ENCODE measurements at regions not wholly inside any gene's neighbourhood (a gene's known extent, or its start where the extent isn't known, plus 50 kb on each side); places are given as distances from the start of the nearest gene placed in this dataset.
"Not testable (repeated sequence)": the region's sequence is repeated elsewhere in the genome, so short reads cannot be mapped to it uniquely, and the experiment has no call there.

DNA sequence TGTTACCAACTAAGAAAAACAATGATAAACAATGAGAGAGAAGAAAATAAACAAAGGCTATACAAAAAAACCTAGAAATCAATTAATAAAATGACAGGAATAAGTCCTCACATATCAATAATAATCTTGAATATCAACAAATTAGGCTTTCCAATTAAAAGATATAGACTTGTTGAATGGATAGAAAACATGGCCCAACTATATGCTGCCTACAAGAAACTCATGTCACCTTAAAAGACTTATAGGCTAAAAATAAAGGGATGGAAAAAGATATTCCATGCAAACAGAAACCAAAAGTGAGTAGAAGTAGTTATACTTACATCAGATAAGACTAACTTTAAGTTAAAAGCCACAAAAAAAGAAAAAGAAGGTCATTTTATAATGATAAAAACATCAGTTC lies 183.9 kb downstream of the MYRFL start:
- CTCF ChIA-PET: no interaction called here
- ATAC-seq: no peak
- intact Hi-C loops (cut with micrococcal nuclease): no loop called here
- POLR2A ChIA-PET: no interaction called here
- Histone ChIP-seq H3K27me3 (ENCODE audit: control insufficient read depth in 2 of 2, insufficient read depth in 2 of 2, low read length in 2 of 2) (no peaks in the 10 kb centered on the region), H3K9me3 (ENCODE audit: control insufficient read depth in 2 of 3, low read length in 3 of 3) (peaks cover 0 to 12% (median 0%) of the 10 kb centered on the region in 3 experiments), H3K27ac (ENCODE audit: low read depth, low read length) (no peak overlapping the region), H3K4me3 (ENCODE audit: low read length) (no peak overlapping the region), H3K36me3 (ENCODE audit: control insufficient read depth in 2 of 3, insufficient read depth in 3 of 3, low read length in 3 of 3) (no peaks in the 10 kb centered on the region), H3K4me1 (ENCODE audit: control insufficient read depth in 2 of 2, insufficient read depth in 2 of 2, low read length in 2 of 2) (no peaks in the 10 kb centered on the region)
- Mint-ChIP-seq H3K27ac (peak overlapping the region in 1 of 9 donors; percentile 2), H3K9me3 (peaks cover 10 to 62% (median 25%) of the 10 kb centered on the region in 11 donors), H3K36me3 (peaks cover 0 to 19% (median 0%) of the 10 kb centered on the region in 5 donors), H3K4me3 (no peak overlapping the region), H3K27me3 (peaks cover 0 to 34% (median 15%) of the 10 kb centered on the region in 5 donors), H3K4me1 (no peaks in the 10 kb centered on the region)
- no peak for DNase-seq

DNA sequence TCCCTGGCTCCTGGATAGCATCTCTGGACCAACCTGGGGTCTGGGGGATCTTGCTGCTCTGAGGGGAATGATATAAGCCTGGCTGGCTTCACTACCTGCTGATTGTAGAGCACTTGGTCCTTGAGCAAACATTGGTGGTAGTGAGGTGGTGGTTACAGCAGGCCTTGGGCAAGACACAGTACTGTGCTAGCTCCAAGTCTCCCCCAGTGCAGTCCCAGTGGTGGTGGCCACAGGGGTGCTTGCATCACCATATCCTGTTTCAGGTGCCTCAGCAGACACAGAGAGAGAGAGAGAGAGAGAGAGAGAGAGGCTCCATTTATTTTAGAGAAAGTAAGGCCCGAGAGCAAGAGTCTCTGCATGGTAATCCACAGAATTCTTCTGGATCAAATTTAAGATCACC lies 186.3 kb downstream of the MYRFL start:
- no peak overlapping the region for H3K27ac Mint-ChIP-seq
- H3K9me3 ChIP-seq (ENCODE audit: control insufficient read depth in 2 of 3, low read length in 3 of 3): peaks cover 0 to 10% (median 0%) of the 10 kb centered on the region in 3 experiments

GRCh38 chr12:70013016-70013415 lies 188.0 kb downstream of the MYRFL start:
- POLR2A ChIA-PET; H3K4me3 ChIP-seq (ENCODE audit: low read length); H3K27me3 ChIP-seq (ENCODE audit: control insufficient read depth in 2 of 2, insufficient read depth in 2 of 2, low read length in 2 of 2); CTCF ChIA-PET; intact Hi-C loops (cut with micrococcal nuclease); H3K4me1 Mint-ChIP-seq; DNase-seq; ATAC-seq; H3K4me1 ChIP-seq (ENCODE audit: control insufficient read depth in 2 of 2, insufficient read depth in 2 of 2, low read length in 2 of 2); H3K9me3 ChIP-seq (ENCODE audit: control insufficient read depth in 2 of 3, low read length in 3 of 3); H3K36me3 ChIP-seq (ENCODE audit: control insufficient read depth in 2 of 3, insufficient read depth in 3 of 3, low read length in 3 of 3); H3K27ac Mint-ChIP-seq; H3K4me3 Mint-ChIP-seq; H3K27ac ChIP-seq (ENCODE audit: low read depth, low read length): not testable (repeated sequence)
- H3K36me3 Mint-ChIP-seq: peaks cover 0 to 19% (median 0%) of the 10 kb centered on the region in 5 donors
- H3K27me3 Mint-ChIP-seq: peaks cover 0 to 30% (median 15%) of the 10 kb centered on the region in 5 donors
- peaks cover 8 to 48% (median 20%) of the 10 kb centered on the region in 11 donors for H3K9me3 Mint-ChIP-seq

More for the DNA sequence above, 186.3 kb downstream of the MYRFL start:
- Histone ChIP-seq H3K4me3 (ENCODE audit: low read length) (no peak overlapping the region), H3K27ac (ENCODE audit: low read depth, low read length) (no peak overlapping the region), H3K4me1 (ENCODE audit: control insufficient read depth in 2 of 2, insufficient read depth in 2 of 2, low read length in 2 of 2) (no peaks in the 10 kb centered on the region), H3K27me3 (ENCODE audit: control insufficient read depth in 2 of 2, insufficient read depth in 2 of 2, low read length in 2 of 2) (no peaks in the 10 kb centered on the region), H3K36me3 (ENCODE audit: control insufficient read depth in 2 of 3, insufficient read depth in 3 of 3, low read length in 3 of 3) (no peaks in the 10 kb centered on the region)
- DNase-seq (no peak), ATAC-seq (no peak)
- POLR2A ChIA-PET: no interaction called here
- Mint-ChIP-seq H3K27me3 (peaks cover 0 to 30% (median 15%) of the 10 kb centered on the region in 5 donors), H3K9me3 (peaks cover 10 to 62% (median 25%) of the 10 kb centered on the region in 11 donors), H3K36me3 (peaks cover 0 to 19% (median 0%) of the 10 kb centered on the region in 5 donors), H3K4me3 (no peak overlapping the region), H3K4me1 (no peaks in the 10 kb centered on the region)
- intact Hi-C loops (cut with micrococcal nuclease): no loop called here
- CTCF ChIA-PET: no interaction called here

DNA sequence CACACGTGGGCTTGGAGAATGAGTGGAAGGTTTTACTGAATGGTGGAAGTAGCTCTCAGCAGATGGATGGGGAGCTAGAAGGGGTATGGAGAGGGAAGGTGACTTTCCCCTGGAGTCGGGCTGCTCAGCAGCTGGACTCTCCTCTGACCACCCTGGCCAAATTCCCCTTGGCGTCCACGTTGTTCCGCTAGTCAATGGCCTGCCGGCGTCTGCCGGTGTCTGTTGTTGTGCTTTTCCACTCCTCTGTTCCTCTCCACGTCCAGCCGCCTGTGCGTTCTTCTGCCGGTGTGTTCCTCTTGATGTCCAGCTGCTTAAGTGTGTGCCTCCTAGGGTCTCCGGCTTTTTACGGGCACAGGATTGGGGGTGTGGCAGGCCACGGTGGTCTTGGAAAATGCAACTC lies 203.5 kb downstream of the MYRFL start:
- Mint-ChIP-seq H3K36me3 (no peaks in the 10 kb centered on the region), H3K4me1 (no peaks in the 10 kb centered on the region), H3K27ac (no peak overlapping the region), H3K9me3 (peaks cover 0 to 10% (median under 1%) of the 10 kb centered on the region in 11 donors), H3K4me3 (no peak overlapping the region), H3K27me3 (peaks cover 0 to 27% (median 11%) of the 10 kb centered on the region in 5 donors)
- Histone ChIP-seq H3K27ac (ENCODE audit: low read depth, low read length) (no peak overlapping the region), H3K9me3 (ENCODE audit: control insufficient read depth in 2 of 3, low read length in 3 of 3) (no peaks in the 10 kb centered on the region), H3K36me3 (ENCODE audit: control insufficient read depth in 2 of 3, insufficient read depth in 3 of 3, low read length in 3 of 3) (no peaks in the 10 kb centered on the region), H3K4me1 (ENCODE audit: control insufficient read depth in 2 of 2, insufficient read depth in 2 of 2, low read length in 2 of 2) (no peaks in the 10 kb centered on the region), H3K4me3 (ENCODE audit: low read length) (no peak overlapping the region), H3K27me3 (ENCODE audit: control insufficient read depth in 2 of 2, insufficient read depth in 2 of 2, low read length in 2 of 2) (no peaks in the 10 kb centered on the region)
- no peak for ATAC-seq
- no peak for DNase-seq
- intact Hi-C loops (cut with micrococcal nuclease): no loop called here
- CTCF ChIA-PET: no interaction called here
- POLR2A ChIA-PET: no interaction called here

GRCh38 chr12:70028918-70029317 lies 203.9 kb downstream of the MYRFL start:
- no peak for DNase-seq
- Mint-ChIP-seq H3K9me3 (peaks cover 0 to 10% (median 0%) of the 10 kb centered on the region in 11 donors), H3K4me3 (no peak overlapping the region), H3K27ac (no peak overlapping the region), H3K36me3 (no peaks in the 10 kb centered on the region), H3K4me1 (no peaks in the 10 kb centered on the region), H3K27me3 (peaks cover 0 to 27% (median 11%) of the 10 kb centered on the region in 5 donors)
- Histone ChIP-seq H3K36me3 (ENCODE audit: control insufficient read depth in 2 of 3, insufficient read depth in 3 of 3, low read length in 3 of 3) (no peaks in the 10 kb centered on the region), H3K9me3 (ENCODE audit: control insufficient read depth in 2 of 3, low read length in 3 of 3) (no peaks in the 10 kb centered on the region), H3K27ac (ENCODE audit: low read depth, low read length) (no peak overlapping the region), H3K4me3 (ENCODE audit: low read length) (no peak overlapping the region), H3K4me1 (ENCODE audit: control insufficient read depth in 2 of 2, insufficient read depth in 2 of 2, low read length in 2 of 2) (no peaks in the 10 kb centered on the region), H3K27me3 (ENCODE audit: control insufficient read depth in 2 of 2, insufficient read depth in 2 of 2, low read length in 2 of 2) (no peaks in the 10 kb centered on the region)
- ChIA-PET CTCF (no interaction called here), POLR2A (no interaction called here)
- no peak for ATAC-seq
- intact Hi-C loops (cut with micrococcal nuclease): no loop called here

GRCh38 chr12:70031046-70031445 lies 206.0 kb downstream of the MYRFL start:
- peaks cover 4 to 27% (median 11%) of the 10 kb centered on the region in 5 donors for H3K27me3 Mint-ChIP-seq
- ChIA-PET CTCF (no interaction called here), POLR2A (no interaction called here)
- Histone ChIP-seq H3K27me3 (ENCODE audit: control insufficient read depth in 2 of 2, insufficient read depth in 2 of 2, low read length in 2 of 2) (no peaks in the 10 kb centered on the region), H3K9me3 (ENCODE audit: control insufficient read depth in 2 of 3, low read length in 3 of 3) (no peaks in the 10 kb centered on the region), H3K4me1 (ENCODE audit: control insufficient read depth in 2 of 2, insufficient read depth in 2 of 2, low read length in 2 of 2) (no peaks in the 10 kb centered on the region), H3K27ac (ENCODE audit: low read depth, low read length) (no peak overlapping the region), H3K4me3 (ENCODE audit: low read length) (no peak overlapping the region), H3K36me3 (ENCODE audit: control insufficient read depth in 2 of 3, insufficient read depth in 3 of 3, low read length in 3 of 3) (no peaks in the 10 kb centered on the region)
- intact Hi-C loops (cut with micrococcal nuclease): no loop called here
- DNase-seq: no peak
- no peaks in the 10 kb centered on the region for H3K4me1 Mint-ChIP-seq
- H3K4me3 Mint-ChIP-seq: no peak overlapping the region
- H3K27ac Mint-ChIP-seq: no peak overlapping the region
- H3K9me3 Mint-ChIP-seq: peaks cover 0 to 16% (median 0%) of the 10 kb centered on the region in 11 donors
- no peaks in the 10 kb centered on the region for H3K36me3 Mint-ChIP-seq
- ATAC-seq: no peak

DNA sequence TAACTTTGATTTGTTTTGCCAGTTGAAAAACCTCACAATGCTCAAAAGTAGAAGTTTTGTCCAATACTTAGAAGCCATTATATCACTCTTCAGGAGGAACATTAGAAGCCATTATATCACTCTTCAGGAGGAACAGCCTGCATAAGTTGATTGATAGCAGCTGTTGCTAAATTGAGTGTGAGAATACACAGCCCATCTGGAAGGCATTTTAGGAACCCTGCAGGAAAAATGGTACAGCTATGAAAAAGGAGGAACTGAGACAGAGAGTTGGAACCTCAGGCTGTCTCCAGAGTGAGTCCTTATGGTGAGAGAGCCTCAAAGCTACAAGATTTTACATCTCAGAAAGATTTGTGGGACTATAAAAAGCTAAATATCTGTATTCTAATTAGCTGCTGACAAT lies 207.0 kb downstream of the MYRFL start:
- H3K27me3 ChIP-seq (ENCODE audit: control insufficient read depth in 2 of 2, insufficient read depth in 2 of 2, low read length in 2 of 2): no peaks in the 10 kb centered on the region
- ATAC-seq (no peak), DNase-seq (no peak)
- H3K9me3 ChIP-seq (ENCODE audit: control insufficient read depth in 2 of 3, low read length in 3 of 3): no peaks in the 10 kb centered on the region
- intact Hi-C loops (cut with micrococcal nuclease): no loop called here
- H3K4me1 ChIP-seq (ENCODE audit: control insufficient read depth in 2 of 2, insufficient read depth in 2 of 2, low read length in 2 of 2): no peaks in the 10 kb centered on the region
- no peak overlapping the region for H3K27ac ChIP-seq (ENCODE audit: low read depth, low read length)
- peaks cover 4 to 27% (median 11%) of the 10 kb centered on the region in 5 donors for H3K27me3 Mint-ChIP-seq
- no peak overlapping the region for H3K4me3 ChIP-seq (ENCODE audit: low read length)
- H3K9me3 Mint-ChIP-seq: peaks cover 0 to 16% (median 0%) of the 10 kb centered on the region in 11 donors
- CTCF ChIA-PET: no interaction called here
- no peaks in the 10 kb centered on the region for H3K36me3 ChIP-seq (ENCODE audit: control insufficient read depth in 2 of 3, insufficient read depth in 3 of 3, low read length in 3 of 3)
- H3K4me3 Mint-ChIP-seq: no peak overlapping the region
- no peaks in the 10 kb centered on the region for H3K36me3 Mint-ChIP-seq
- no peaks in the 10 kb centered on the region for H3K4me1 Mint-ChIP-seq
- POLR2A ChIA-PET: no interaction called here
- no peak overlapping the region for H3K27ac Mint-ChIP-seq

All from naive thymus-derived CD4-positive, alpha-beta T cell (primary cell).